ENCODE measurements at regions not wholly inside any gene's neighbourhood (a gene's known extent, or its start where the extent isn't known, plus 50 kb on each side); places are given as distances from the start of the nearest gene placed in this dataset.
A peak's percentile ranks its signal among the peaks of the same experiment; 100 is the strongest.

DNA sequence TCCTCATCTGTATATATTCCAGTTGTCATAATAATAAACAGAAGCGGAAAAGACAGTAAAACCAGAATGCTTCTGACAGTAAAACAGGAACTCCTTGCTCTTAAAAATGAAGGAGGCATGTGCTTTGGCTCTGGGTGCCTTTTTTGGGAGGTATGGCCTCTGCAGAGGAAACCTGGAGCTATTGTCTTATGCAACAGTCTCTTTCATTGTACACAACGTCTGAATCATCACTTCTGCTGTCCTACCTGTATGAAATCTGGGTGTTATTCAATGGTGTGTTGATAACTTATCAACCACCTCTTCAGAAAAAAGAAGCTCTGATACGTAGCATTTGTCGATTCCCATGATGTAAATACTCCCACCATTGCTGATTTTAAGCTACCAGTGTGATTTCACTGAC is 64.8 kb downstream of the CDCA7 start:
- DNase-seq = no peak

DNA sequence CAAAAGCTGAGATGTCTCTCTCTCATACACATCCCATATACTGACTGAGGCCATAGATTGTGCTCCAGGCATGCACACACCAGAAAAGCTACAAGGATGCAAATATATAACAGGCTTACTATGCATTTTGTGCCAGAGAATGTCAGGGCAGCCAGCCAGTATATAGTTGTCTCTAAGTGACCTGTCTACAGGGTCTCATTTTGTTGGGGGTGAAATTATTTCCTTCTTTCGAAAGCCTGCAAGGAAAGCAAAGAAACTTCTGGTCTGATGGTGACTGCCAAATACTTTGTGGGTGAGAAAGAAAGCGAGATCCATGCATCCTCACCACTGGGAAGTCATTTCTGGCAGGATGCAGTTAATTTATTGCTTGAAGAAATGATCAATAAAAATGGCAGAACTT is 70.2 kb downstream of the CDCA7 start:
- no peak for DNase-seq

- DNase-seq = no peak
Observed at GRCh38 chr2:173427887-173428668, 73.4 kb downstream of the CDCA7 start.

- DNase-seq = no peak
Observed at GRCh38 chr2:173431191-173431590, 76.5 kb downstream of the CDCA7 start.

DNA sequence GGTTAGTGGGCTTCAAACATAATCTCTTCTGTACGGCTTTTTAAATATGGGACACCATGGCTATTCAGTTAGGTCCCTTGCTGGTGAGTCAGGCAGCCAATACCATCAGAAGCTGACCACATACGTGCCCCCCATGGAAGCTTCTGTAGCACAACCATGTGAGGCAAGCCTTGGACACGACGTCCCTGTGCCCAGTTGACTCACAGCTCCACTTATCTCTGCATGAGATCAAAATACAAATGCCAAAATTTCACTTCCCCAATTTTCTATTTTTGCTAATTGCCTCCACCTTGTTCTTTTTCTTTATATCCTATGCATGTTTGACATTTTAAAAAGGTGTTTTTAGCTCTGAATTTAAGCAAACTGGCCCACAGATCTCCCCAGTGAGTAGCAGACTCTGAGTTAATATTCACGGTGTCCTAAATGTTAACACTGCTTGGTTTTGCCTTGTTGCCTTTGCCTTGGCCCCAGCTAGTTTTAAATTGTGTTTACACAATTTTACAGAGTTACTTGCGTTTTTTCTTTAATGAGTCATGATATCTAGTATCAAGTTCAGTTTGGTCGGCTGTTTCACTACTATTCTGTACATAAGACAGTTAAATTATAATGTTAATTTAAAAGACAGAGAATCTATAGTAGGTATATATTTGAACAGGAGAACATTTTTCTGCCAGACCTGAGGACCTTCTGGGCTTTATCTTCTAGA is 77.5 kb downstream of the CDCA7 start:
- peak; percentile 21 to 49 (median 38) for DNase-seq

- DNase-seq = no peak
Observed at GRCh38 chr2:173434762-173435569, 80.3 kb downstream of the CDCA7 start.

GRCh38 chr2:173435574-173435973 is 80.9 kb downstream of the CDCA7 start:
- DNase-seq = no peak

GRCh38 chr2:173436088-173436487 is 81.4 kb downstream of the CDCA7 start:
- no peak for DNase-seq

GRCh38 chr2:173441222-173441621 is 86.5 kb downstream of the CDCA7 start:
- DNase-seq = peak in 1 of 4 experiments; percentile 17

GRCh38 chr2:173442542-173442941 is 87.9 kb downstream of the CDCA7 start:
- DNase-seq = no peak

DNA sequence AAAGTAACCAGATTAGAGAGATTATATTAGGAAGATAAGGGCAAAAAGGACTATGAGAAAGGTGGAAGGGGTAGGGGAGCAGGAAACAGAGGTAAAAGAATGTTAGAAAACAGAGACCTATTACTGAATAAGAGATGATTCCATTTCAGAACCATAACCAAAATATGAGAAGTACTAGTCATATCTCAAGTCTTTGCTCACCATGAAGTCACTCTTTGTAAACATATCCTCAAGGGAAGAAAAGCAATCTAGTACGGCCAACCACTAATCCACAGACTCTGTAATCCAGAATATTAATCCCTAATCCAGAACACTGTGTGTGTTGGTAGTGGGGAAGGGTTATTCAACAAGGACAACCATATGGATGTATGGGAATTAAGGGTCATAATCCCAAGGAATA is 92.0 kb downstream of the CDCA7 start:
- DNase-seq = no peak

DNA sequence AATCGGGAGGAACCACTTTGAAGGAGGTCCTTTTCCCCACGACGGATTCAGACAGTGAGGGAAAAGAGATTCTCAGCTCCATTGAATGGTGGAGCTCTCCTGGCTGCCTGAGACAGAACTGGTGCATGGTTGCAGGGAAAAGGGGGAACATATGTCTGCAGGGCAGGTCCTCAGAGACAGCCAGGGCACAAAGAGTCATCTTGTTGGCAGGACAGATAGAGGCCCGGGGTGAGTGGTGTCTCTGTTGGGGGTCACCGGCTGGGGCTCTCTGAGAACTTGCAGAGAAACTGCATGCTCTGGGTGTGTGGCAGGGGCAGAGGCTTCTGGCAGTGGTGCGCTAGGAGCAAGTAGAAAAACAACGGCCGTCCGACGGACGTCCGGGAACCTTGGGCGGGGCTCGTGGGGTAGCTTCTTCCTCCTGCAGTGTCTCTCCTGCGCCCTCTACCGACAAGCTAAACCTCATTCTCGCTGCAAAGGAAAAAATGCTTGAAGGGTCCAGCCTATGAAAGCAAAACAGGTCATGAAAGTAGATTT is 94.3 kb downstream of the CDCA7 start:
- DNase-seq = peak; percentile 78 to 89 (median 80)

- no peak for DNase-seq
Observed at GRCh38 chr2:173451118-173451517, 96.4 kb downstream of the CDCA7 start.

- DNase-seq = no peak
Observed at GRCh38 chr2:173451941-173452340, 97.3 kb downstream of the CDCA7 start.

DNA sequence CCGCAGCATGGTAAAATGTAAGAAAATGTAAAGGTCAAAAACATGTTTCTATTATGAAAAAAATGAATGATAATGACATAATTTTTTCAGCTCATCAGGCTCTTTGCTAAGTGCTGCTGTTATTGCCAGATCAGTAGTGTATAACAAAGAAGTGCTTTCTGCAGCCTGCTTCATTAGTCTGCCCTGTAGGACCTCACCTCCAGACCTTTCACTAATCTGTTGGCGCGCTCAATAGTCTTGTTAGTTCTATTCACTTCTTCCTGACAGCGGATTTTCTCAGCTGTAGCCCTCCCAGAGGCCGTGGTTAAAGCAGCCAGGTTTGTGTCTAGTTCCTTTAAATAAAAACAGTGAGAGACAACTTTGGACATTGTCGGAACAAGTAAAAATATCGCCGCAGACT is 97.7 kb downstream of the CDCA7 start:
- DNase-seq = no peak

DNA sequence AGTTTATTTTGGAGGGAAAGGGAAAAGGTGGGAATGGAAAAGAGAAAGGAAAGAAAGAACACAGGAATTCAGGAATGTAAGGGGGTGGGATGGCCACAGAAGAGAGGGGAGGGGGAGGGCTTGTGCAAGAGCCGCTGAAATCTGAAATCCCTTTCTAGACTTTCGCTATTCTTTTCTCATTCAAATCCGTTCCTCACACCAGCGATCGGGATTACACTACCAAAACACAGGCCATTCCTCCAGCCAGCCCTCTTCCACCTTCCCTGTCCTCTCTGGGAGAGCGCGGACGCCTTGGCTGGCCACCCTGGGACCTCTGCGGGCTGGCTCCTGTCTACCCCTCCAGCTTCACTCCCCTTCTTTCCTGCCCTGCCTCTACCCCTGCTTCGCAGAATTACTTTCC is 102.3 kb downstream of the CDCA7 start:
- DNase-seq = no peak

GRCh38 chr2:173457366-173457765 is 102.7 kb downstream of the CDCA7 start:
- DNase-seq = peak in 1 of 4 experiments; percentile 9

- DNase-seq = no peak
Observed at GRCh38 chr2:173458991-173459780, 104.5 kb downstream of the CDCA7 start.

DNA sequence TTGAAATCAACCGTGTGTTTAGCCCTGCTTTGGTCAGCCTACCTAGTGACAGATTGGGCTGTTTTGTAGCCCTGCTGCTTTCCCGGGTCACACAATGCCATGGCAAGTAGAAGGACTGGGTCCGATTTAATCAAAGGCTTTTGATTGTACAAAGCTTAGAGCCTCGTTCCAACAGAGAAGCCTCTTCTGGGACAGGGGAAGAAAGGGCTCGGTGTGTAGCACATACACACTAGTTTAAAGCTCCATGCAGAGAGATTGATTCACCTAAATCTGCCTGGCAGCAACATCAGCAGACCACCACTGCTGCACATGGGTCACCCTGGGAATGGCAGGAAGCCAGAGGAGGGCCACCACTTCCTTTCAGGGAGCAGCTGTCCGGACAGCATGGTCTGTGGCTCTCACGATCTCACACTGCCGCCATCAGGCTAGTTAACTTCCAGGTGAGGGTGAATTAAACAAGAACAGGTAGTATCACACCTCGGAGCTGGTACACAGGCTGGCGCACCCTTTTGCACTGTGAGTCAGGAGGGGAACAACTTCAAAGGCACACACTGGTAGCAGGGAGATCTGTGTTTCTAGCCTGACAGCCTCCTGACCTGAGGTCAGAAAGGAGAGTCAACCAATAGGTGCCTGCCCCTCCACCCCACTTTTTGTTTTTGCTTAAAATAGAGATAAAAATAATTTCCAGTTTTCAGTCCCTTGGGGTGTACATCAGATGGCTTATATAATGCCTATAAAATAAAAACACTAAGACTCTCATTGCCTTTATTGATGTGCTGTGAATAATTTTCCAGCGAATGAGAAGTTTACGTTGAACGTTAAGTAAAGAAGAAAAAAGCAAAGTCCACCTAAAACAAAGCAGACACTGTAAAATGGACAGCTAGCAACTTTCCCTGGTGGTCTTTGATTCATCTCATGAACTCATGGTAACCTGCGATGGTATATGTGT is 108.5 kb downstream of the CDCA7 start:
- DNase-seq = no peak

DNA sequence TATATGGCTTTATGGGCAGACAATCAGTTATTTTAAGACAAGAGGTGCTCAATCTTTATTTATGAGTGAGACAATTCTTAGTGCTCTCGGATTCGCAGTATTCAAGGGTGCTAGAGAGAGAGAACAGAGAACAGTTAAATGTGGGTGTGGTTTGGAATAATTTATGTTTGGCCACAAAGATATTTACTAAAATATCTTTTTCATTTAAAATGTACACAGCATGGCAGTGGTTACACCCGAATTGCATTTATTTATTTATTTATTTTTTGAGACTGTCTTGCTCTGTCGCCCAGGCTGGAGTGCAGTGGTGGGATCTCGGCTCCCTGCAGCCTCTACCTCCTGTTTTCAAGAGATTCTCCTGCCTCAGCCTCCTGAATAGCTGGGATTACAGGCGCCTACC is 109.2 kb downstream of the CDCA7 start:
- no peak for DNase-seq

GRCh38 chr2:173467751-173468150 is 113.1 kb downstream of the CDCA7 start:
- no peak for DNase-seq
